Gastroesophageal sphincter (tissue), 3 donors: ENCODE measurements at regions not wholly inside any gene's neighbourhood (a gene's known extent, or its start where the extent isn't known, plus 50 kb on each side); places are given as distances from the start of the nearest gene placed in this dataset.

ENCODE experiments used
- CTCF ChIP-seq, 4 experiments: fragments of 200-600 bp in 2 of 4; fragments of 450-650 bp in 2 of 4; sonication (generic) in 1 of 4; IDR thresholded peaks; one replicate each; pipeline ENCODE4 v1.5.1; 2017 to 2019; ENCODE audit warnings: antibody characterized with exemption in 4 of 4, mild to moderate bottlenecking in 2 of 4, moderate library complexity in 2 of 4
- EP300 ChIP-seq: sonication (generic); formaldehyde crosslinking; IDR thresholded peaks from one replicate; pipeline ENCODE4 v1.6.1; 2017; ENCODE audit warnings: antibody characterized with exemption, mild to moderate bottlenecking
- POLR2A ChIP-seq, 2 donors: fragments of 450-650 bp; IDR thresholded peaks; one replicate each; pipeline ENCODE4 v1.6.1; 2017; ENCODE audit warnings: antibody characterized with exemption in 2 of 2, mild to moderate bottlenecking in 2 of 2, moderate library complexity in 1 of 2
- POLR2AphosphoS5 ChIP-seq: sonication (generic); formaldehyde crosslinking; IDR thresholded peaks from one replicate; pipeline ENCODE4 v1.6.1; 2017; ENCODE audit warnings: antibody characterized with exemption

GRCh38 chr3:182268711-182269110, 524.6 kb upstream of the ATP11B start:
- TF ChIP-seq CTCF (IDR thresholded peaks at IDR 0.05) (no peak), POLR2A (IDR thresholded peaks at IDR 0.05) (no peak), EP300 (no peak), POLR2AphosphoS5 (no peak)
